Mucosa of descending colon (tissue), 3 donors: ENCODE measurements at regions not wholly inside any gene's neighbourhood (a gene's known extent, or its start where the extent isn't known, plus 50 kb on each side); places are given as distances from the start of the nearest gene placed in this dataset.

Experiments used
- ATAC-seq: fragments of 200-7000 bp; cut with Tn5 transposase; one replicate; pipeline ENCODE4 v1.9.1; 2020; ENCODE audit warnings: mild to moderate bottlenecking, moderate library complexity
- DNase-seq, 3 donors: peaks; one replicate each; pipeline ENCODE4 v3.0.0-alpha.2; 2020
- H3K36me3 ChIP-seq: fragments of 200-600 bp; one replicate; pipeline ENCODE4 v1.8.0; 2021; ENCODE audit warnings: low read depth, mild to moderate bottlenecking
- H3K4me1 ChIP-seq: fragments of 200-600 bp; one replicate; pipeline ENCODE4 v1.8.0; 2021; ENCODE audit warnings: low read depth, mild to moderate bottlenecking
- H3K4me3 ChIP-seq: fragments of 200-600 bp; one replicate; pipeline ENCODE4 v1.8.0; 2021; ENCODE audit warnings: mild to moderate bottlenecking
- H3K9me3 ChIP-seq: fragments of 200-600 bp; one replicate; pipeline ENCODE4 v1.8.0; 2021; ENCODE audit warnings: mild to moderate bottlenecking
- CTCF ChIP-seq: fragments of 200-600 bp; IDR thresholded peaks from one replicate; pipeline ENCODE4 v1.8.0; 2022; ENCODE audit warnings: antibody characterized with exemption, mild to moderate bottlenecking
- intact Hi-C, 2 donors: fragments of 100-400 bp; cut with DNase I in 1 of 2; cut with micrococcal nuclease in 1 of 2; formaldehyde crosslinking; loops; one replicate each; pipeline versions ENCODE4 v1.11.0 to v1.11.1; 2022; cut with DNase I, micrococcal nuclease
- donor health status: DM: no; HTN: no; CAD: no; lungs with moderate emphysema.
- donor health status: DM: no; HTN: no; CAD: no.
- donor health status: DM: no; HTN: yes; CAD: no.

DNA sequence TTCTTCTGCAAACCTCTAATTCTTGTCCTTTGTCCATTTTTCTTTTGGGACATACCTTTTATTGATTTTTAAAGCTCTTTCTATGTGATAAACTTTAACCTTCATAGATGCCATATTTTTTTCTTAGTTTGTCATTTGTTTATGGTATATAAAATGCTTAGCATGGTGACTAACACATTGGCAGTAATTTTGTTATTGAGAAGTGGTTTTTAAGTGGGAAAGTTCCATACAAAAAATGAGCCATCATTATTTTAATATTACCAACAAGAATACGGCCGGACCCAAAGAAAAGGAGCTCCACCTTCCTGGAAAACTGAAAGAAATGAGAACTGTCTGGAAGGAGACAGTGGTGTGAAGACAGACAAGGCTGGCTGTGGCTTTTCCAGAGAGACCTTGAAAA, 270.1 kb upstream of the SIX2 start:
- intact Hi-C loops: no loop called here

DNA sequence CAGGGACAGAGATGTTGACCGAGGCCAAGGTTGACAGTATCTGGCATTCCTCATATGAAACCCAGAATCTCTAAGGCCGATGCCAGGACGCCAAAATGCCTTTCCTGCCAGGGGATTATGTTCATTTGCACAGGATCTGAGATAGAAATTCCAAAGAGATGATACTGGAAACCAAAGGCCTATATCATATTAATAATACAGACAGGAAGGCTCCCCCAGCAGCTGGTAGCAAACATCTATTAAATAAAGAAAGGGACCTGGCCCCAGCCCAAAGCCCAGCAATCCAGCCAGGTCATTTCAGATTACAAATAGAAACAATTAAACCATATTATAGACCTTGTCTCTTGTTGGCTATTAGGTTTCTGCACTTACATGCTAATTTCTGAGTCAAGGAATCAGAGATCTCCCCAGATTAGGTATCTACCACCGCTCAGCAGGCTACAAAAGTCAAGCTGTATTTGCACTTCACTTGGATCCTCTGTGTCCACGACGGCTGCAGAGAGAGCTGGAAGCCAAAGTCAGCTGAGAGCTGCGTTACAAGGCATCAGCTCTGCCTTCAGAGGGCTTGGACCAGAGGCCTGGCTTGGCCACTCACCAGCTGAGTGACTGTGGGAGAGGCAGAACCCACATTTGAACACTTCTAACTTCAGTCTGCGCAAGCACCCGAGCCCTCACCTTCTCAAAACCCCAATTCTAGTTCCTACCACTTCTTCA, 269.3 kb upstream of the SIX2 start:
- no peaks in the 10 kb centered on the region for H3K4me1 ChIP-seq
- no peak for ATAC-seq
- intact Hi-C loops: no loop called here
- DNase-seq: no peak
- TF ChIP-seq CTCF: no peak
- no peak overlapping the region for H3K4me3 ChIP-seq
- H3K9me3 ChIP-seq: no peaks in the 10 kb centered on the region
- H3K36me3 ChIP-seq: no peaks in the 10 kb centered on the region

More for the DNA sequence above, 270.1 kb upstream of the SIX2 start:
- Histone ChIP-seq H3K4me3 (no peak overlapping the region), H3K9me3 (no peaks in the 10 kb centered on the region), H3K36me3 (no peaks in the 10 kb centered on the region), H3K4me1 (no peaks in the 10 kb centered on the region)
- ATAC-seq (no peak), DNase-seq (no peak)
- TF ChIP-seq CTCF: no peak

DNA sequence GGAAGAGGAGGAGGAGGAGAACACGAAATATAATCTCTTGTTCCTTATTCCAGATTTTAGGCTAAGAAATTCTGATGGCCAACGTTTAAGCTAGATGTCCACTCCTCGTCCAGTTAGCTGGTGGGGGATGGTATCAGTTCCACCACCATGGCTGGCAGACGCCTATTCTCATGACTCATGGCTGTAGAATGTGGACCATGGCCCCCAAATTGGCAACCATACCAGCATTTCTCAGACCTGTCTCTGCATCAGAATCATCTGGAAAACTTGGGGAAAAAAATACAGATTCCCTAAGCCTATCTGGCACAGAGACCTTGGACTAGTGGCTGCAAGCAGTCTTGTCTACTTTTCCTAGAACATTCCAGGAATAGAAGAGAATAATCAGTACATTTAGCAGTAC, 267.7 kb upstream of the SIX2 start:
- H3K4me1 ChIP-seq: no peaks in the 10 kb centered on the region
- no peak for ATAC-seq
- intact Hi-C loops: no loop called here

GRCh38 chr2:45275806-45276205, 266.6 kb upstream of the SIX2 start:
- Histone ChIP-seq H3K4me1 (no peaks in the 10 kb centered on the region), H3K4me3 (no peak overlapping the region), H3K9me3 (no peaks in the 10 kb centered on the region), H3K36me3 (no peaks in the 10 kb centered on the region)
- ATAC-seq: no peak
- intact Hi-C loops: no loop called here
- no peak for DNase-seq
- TF ChIP-seq CTCF: no peak

More for the DNA sequence above, 267.7 kb upstream of the SIX2 start:
- DNase-seq: no peak
- Histone ChIP-seq H3K36me3 (no peaks in the 10 kb centered on the region), H3K9me3 (no peaks in the 10 kb centered on the region), H3K4me3 (no peak overlapping the region)
- TF ChIP-seq CTCF: no peak

- Histone ChIP-seq H3K4me3 (no peak overlapping the region), H3K4me1 (no peaks in the 10 kb centered on the region), H3K9me3 (no peaks in the 10 kb centered on the region), H3K36me3 (no peaks in the 10 kb centered on the region)
- DNase-seq: no peak
- peak; percentile 69 for ATAC-seq
- no peak for TF ChIP-seq CTCF
- intact Hi-C loops: no loop called here
Observed at GRCh38 chr2:45275242-45275805, 266.1 kb upstream of the SIX2 start.
